H1 (cell line): ENCODE measurements at regions not wholly inside any gene's neighbourhood (a gene's known extent, or its start where the extent isn't known, plus 50 kb on each side); places are given as distances from the start of the nearest gene placed in this dataset.

Experiments
- CTBP2 ChIP-seq: IDR thresholded peaks from 2 replicates; pipeline ENCODE4 v1.7.0; 2011; ENCODE audit warnings: borderline replicate concordance, mild to moderate bottlenecking, moderate library complexity, mixed read lengths, low read length; ENCODE audit not compliant: insufficient read depth, insufficient read length
- SP2 ChIP-seq: IDR thresholded peaks from 2 replicates; pipeline ENCODE4 v1.6.1; 2012; ENCODE audit warnings: mild to moderate bottlenecking, low read length, inconsistent platforms

GRCh38 chr13:64958106-64958505 lies 2272.0 kb downstream of the PCDH9 start (continued):
- no peak for TF ChIP-seq SP2
- TF ChIP-seq CTBP2, result no peak
